Skeletal muscle satellite cell (primary cell): ENCODE measurements at regions not wholly inside any gene's neighbourhood (a gene's known extent, or its start where the extent isn't known, plus 50 kb on each side); places are given as distances from the start of the nearest gene placed in this dataset.
A peak's percentile ranks its signal among the peaks of the same experiment; 100 is the strongest.

Experiments used
- H3K27me3 ChIP-seq: 2 replicates; pipeline ENCODE4 v1.7.0; 2013; ENCODE audit warnings: low read length; ENCODE audit not compliant: control insufficient read depth, insufficient read depth
- H3K36me3 ChIP-seq: 2 replicates; pipeline ENCODE4 v1.7.0; 2013; ENCODE audit warnings: mild to moderate bottlenecking, control low read depth, low read length; ENCODE audit not compliant: insufficient read depth
- H3K4me1 ChIP-seq: 2 replicates; pipeline ENCODE4 v1.7.0; 2013; ENCODE audit warnings: low read length; ENCODE audit not compliant: control insufficient read depth, insufficient read depth
- H3K4me2 ChIP-seq: 2 replicates; pipeline ENCODE4 v1.7.0; 2013; ENCODE audit warnings: mild to moderate bottlenecking, low read length
- H3K4me3 ChIP-seq: 2 replicates; pipeline ENCODE4 v1.7.0; 2013; ENCODE audit warnings: low read length
- H3K9ac ChIP-seq: 2 replicates; pipeline ENCODE4 v1.7.0; 2013; ENCODE audit warnings: mild to moderate bottlenecking, low read depth, low read length, moderate library complexity
- H3K9me3 ChIP-seq: replicated peaks from 2 replicates; pipeline ENCODE4 v1.7.0; 2013; ENCODE audit warnings: mild to moderate bottlenecking, control low read depth, low read length

GRCh38 chr13:29713839-29714238 is 118.4 kb upstream of the SLC7A1 start:
- Histone ChIP-seq H3K27me3 (peaks cover 58% of the 10 kb centered on the region), H3K9ac (no peak overlapping the region), H3K4me1 (no peaks in the 10 kb centered on the region), H3K36me3 (no peaks in the 10 kb centered on the region), H3K4me3 (no peak overlapping the region), H3K9me3 (no peaks in the 10 kb centered on the region), H3K4me2 (no peak overlapping the region)

GRCh38 chr13:29711776-29712175 is 116.3 kb upstream of the SLC7A1 start:
- H3K27me3 ChIP-seq: peaks cover 47% of the 10 kb centered on the region

GRCh38 chr13:29710511-29710910 is 115.0 kb upstream of the SLC7A1 start:
- H3K9ac ChIP-seq: no peak overlapping the region
- no peaks in the 10 kb centered on the region for H3K9me3 ChIP-seq
- no peaks in the 10 kb centered on the region for H3K36me3 ChIP-seq
- H3K27me3 ChIP-seq: peaks cover 35% of the 10 kb centered on the region
- no peak overlapping the region for H3K4me2 ChIP-seq
- no peaks in the 10 kb centered on the region for H3K4me1 ChIP-seq
- H3K4me3 ChIP-seq: no peak overlapping the region

More at GRCh38 chr13:29711776-29712175, 116.3 kb upstream of the SLC7A1 start:
- H3K4me3 ChIP-seq: no peak overlapping the region
- no peak overlapping the region for H3K9ac ChIP-seq
- no peaks in the 10 kb centered on the region for H3K4me1 ChIP-seq
- no peaks in the 10 kb centered on the region for H3K9me3 ChIP-seq
- H3K4me2 ChIP-seq: no peak overlapping the region
- H3K36me3 ChIP-seq: no peaks in the 10 kb centered on the region

- no peaks in the 10 kb centered on the region for H3K36me3 ChIP-seq
- H3K27me3 ChIP-seq: peaks cover 31% of the 10 kb centered on the region
- H3K4me3 ChIP-seq: no peak overlapping the region
- H3K9ac ChIP-seq: no peak overlapping the region
- no peaks in the 10 kb centered on the region for H3K4me1 ChIP-seq
- H3K4me2 ChIP-seq: no peak overlapping the region
- H3K9me3 ChIP-seq: no peaks in the 10 kb centered on the region
Measured at GRCh38 chr13:29709407-29710069, 114.0 kb upstream of the SLC7A1 start.

- Histone ChIP-seq H3K4me3 (no peak overlapping the region), H3K27me3 (peaks cover 24% of the 10 kb centered on the region), H3K36me3 (no peaks in the 10 kb centered on the region), H3K4me1 (peaks cover 3% of the 10 kb centered on the region), H3K4me2 (no peak overlapping the region), H3K9ac (no peak overlapping the region), H3K9me3 (no peaks in the 10 kb centered on the region)
Measured at GRCh38 chr13:29707876-29708543, 112.5 kb upstream of the SLC7A1 start.

GRCh38 chr13:29706923-29707322 is 111.4 kb upstream of the SLC7A1 start:
- no peak overlapping the region for H3K4me3 ChIP-seq
- no peaks in the 10 kb centered on the region for H3K9me3 ChIP-seq
- H3K27me3 ChIP-seq: peaks cover 21% of the 10 kb centered on the region
- H3K9ac ChIP-seq: no peak overlapping the region
- no peaks in the 10 kb centered on the region for H3K36me3 ChIP-seq
- no peak overlapping the region for H3K4me2 ChIP-seq
- peaks cover 10% of the 10 kb centered on the region for H3K4me1 ChIP-seq

GRCh38 chr13:29704648-29705047 is 109.2 kb upstream of the SLC7A1 start:
- peaks cover 4% of the 10 kb centered on the region for H3K27me3 ChIP-seq
- no peak overlapping the region for H3K9ac ChIP-seq
- H3K4me2 ChIP-seq: no peak overlapping the region
- H3K4me3 ChIP-seq: no peak overlapping the region
- H3K36me3 ChIP-seq: no peaks in the 10 kb centered on the region
- H3K9me3 ChIP-seq: no peaks in the 10 kb centered on the region
- H3K4me1 ChIP-seq: peaks cover 10% of the 10 kb centered on the region

- H3K27me3 ChIP-seq: no peaks in the 10 kb centered on the region
- no peak overlapping the region for H3K4me2 ChIP-seq
- H3K9ac ChIP-seq: no peak overlapping the region
- no peaks in the 10 kb centered on the region for H3K9me3 ChIP-seq
- H3K4me3 ChIP-seq: no peak overlapping the region
- H3K36me3 ChIP-seq: no peaks in the 10 kb centered on the region
- peaks cover 10% of the 10 kb centered on the region for H3K4me1 ChIP-seq
Measured at GRCh38 chr13:29703421-29703820, 107.9 kb upstream of the SLC7A1 start.

GRCh38 chr13:29702912-29703351 is 107.4 kb upstream of the SLC7A1 start:
- H3K4me2 ChIP-seq: peak overlapping the region; percentile 48
- no peak overlapping the region for H3K9ac ChIP-seq
- peaks cover 10% of the 10 kb centered on the region for H3K4me1 ChIP-seq
- no peaks in the 10 kb centered on the region for H3K36me3 ChIP-seq
- no peak overlapping the region for H3K4me3 ChIP-seq
- H3K9me3 ChIP-seq: no peaks in the 10 kb centered on the region
- H3K27me3 ChIP-seq: no peaks in the 10 kb centered on the region

- Histone ChIP-seq H3K9ac (no peak overlapping the region), H3K36me3 (no peaks in the 10 kb centered on the region), H3K27me3 (peaks cover 2% of the 10 kb centered on the region), H3K4me1 (peaks cover 8% of the 10 kb centered on the region), H3K9me3 (no peaks in the 10 kb centered on the region), H3K4me3 (no peak overlapping the region), H3K4me2 (no peak overlapping the region)
Measured at GRCh38 chr13:29698106-29698505, 102.6 kb upstream of the SLC7A1 start.

- H3K27me3 ChIP-seq: peaks cover 4% of the 10 kb centered on the region
- no peak overlapping the region for H3K4me2 ChIP-seq
- no peaks in the 10 kb centered on the region for H3K9me3 ChIP-seq
- H3K4me3 ChIP-seq: no peak overlapping the region
- no peaks in the 10 kb centered on the region for H3K4me1 ChIP-seq
- H3K36me3 ChIP-seq: no peaks in the 10 kb centered on the region
- no peak overlapping the region for H3K9ac ChIP-seq
Measured at GRCh38 chr13:29696606-29697005, 101.1 kb upstream of the SLC7A1 start.
